SK-N-SH (cell line): ENCODE measurements at regions not wholly inside any gene's neighbourhood (a gene's known extent, or its start where the extent isn't known, plus 50 kb on each side); places are given as distances from the start of the nearest gene placed in this dataset.

ENCODE experiments used
- ELF1 ChIP-seq: IDR thresholded peaks from 2 replicates; pipeline ENCODE4 v1.4.0; 2012
- JUND ChIP-seq: IDR thresholded peaks from 2 replicates; pipeline ENCODE4 v1.4.0; 2012
- PBX3 ChIP-seq: IDR thresholded peaks from 2 replicates; pipeline ENCODE4; 2012
- RFX5 ChIP-seq: IDR thresholded peaks from 2 replicates; pipeline ENCODE4 v1.6.1; 2012; ENCODE audit warnings: mild to moderate bottlenecking, improper control_type of control experiment, low read length
- SIN3A ChIP-seq: IDR thresholded peaks from 2 replicates; pipeline ENCODE4 v1.6.1; 2012; ENCODE audit warnings: low read depth, mild to moderate bottlenecking, low read length, moderate library complexity, borderline replicate concordance
- TCF12 ChIP-seq: IDR thresholded peaks from 2 replicates; pipeline ENCODE4 v1.4.0; 2012
- TF ChIP-seq, protein P1 (sequence below): fragments of 200-600 bp; sonication (generic); IDR thresholded peaks from 2 replicates; pipeline ENCODE4 v1.6.1; 2017; ENCODE audit warnings: antibody characterized with exemption, mild to moderate bottlenecking, moderate library complexity
- TF ChIP-seq, protein P2 (sequence below): IDR thresholded peaks from 2 replicates; pipeline ENCODE4 v1.4.0; 2012; ENCODE audit warnings: low read depth
- TF ChIP-seq, protein P3 (sequence below): IDR thresholded peaks from 2 replicates; pipeline ENCODE4 v1.4.0; 2012; ENCODE audit warnings: low read depth, borderline replicate concordance

DNA sequence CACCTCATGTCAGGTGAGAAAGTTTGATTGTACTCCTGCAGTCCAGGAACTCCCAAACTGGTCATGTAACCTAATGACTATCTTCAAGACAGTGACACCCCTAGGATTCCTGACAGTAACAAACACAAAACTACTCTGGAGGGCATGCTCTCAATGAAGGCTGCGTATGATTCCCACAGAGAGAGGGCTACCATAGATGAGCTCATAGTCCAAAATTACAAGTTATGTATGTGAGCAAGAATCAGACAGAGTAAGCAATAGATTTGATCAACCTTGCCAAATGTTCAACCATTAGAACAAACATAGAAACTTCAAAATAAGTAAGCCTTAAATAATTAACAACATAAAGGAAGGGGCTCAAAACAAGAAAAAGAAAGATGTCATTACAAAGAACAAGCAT is 158.1 kb downstream of the COPRS start:
- TF ChIP-seq, protein P1, sequence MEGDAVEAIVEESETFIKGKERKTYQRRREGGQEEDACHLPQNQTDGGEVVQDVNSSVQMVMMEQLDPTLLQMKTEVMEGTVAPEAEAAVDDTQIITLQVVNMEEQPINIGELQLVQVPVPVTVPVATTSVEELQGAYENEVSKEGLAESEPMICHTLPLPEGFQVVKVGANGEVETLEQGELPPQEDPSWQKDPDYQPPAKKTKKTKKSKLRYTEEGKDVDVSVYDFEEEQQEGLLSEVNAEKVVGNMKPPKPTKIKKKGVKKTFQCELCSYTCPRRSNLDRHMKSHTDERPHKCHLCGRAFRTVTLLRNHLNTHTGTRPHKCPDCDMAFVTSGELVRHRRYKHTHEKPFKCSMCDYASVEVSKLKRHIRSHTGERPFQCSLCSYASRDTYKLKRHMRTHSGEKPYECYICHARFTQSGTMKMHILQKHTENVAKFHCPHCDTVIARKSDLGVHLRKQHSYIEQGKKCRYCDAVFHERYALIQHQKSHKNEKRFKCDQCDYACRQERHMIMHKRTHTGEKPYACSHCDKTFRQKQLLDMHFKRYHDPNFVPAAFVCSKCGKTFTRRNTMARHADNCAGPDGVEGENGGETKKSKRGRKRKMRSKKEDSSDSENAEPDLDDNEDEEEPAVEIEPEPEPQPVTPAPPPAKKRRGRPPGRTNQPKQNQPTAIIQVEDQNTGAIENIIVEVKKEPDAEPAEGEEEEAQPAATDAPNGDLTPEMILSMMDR = no peak
- TF ChIP-seq, protein P2, sequence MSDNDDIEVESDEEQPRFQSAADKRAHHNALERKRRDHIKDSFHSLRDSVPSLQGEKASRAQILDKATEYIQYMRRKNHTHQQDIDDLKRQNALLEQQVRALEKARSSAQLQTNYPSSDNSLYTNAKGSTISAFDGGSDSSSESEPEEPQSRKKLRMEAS = no peak
- TF ChIP-seq PBX3 = no peak
- TF ChIP-seq JUND = no peak
- no peak for TF ChIP-seq SIN3A
- TF ChIP-seq TCF12 = no peak
- no peak for TF ChIP-seq RFX5
- no peak for TF ChIP-seq ELF1
- TF ChIP-seq, protein P3, sequence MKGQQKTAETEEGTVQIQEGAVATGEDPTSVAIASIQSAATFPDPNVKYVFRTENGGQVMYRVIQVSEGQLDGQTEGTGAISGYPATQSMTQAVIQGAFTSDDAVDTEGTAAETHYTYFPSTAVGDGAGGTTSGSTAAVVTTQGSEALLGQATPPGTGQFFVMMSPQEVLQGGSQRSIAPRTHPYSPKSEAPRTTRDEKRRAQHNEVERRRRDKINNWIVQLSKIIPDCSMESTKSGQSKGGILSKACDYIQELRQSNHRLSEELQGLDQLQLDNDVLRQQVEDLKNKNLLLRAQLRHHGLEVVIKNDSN = no peak
